GM19035 (cell line): ENCODE measurements at regions not wholly inside any gene's neighbourhood (a gene's known extent, or its start where the extent isn't known, plus 50 kb on each side); places are given as distances from the start of the nearest gene placed in this dataset.

Experiments
- ATAC-seq: cut with Tn5 transposase; IDR thresholded peaks from one replicate; pipeline ENCODE4 v1.9.1; 2021; ENCODE audit not compliant: unreplicated experiment

DNA sequence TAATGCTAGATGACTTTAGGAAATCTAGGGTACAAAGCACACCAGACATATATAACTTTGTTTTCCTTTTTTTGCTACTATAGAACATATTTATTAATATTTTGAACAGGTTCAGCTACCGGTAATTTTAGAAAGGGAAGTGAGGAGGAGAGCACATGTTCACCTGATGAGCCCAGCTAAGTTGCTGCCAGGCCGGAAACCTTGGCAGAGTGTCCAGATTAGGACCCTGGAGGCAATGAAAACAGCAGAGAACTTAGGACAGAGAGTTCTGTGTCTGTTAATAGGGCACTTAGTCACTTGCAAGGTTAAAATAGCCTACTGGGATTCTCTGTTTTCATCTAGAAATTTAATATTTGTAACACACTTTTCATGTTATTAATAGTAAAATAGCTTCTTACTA lies 348.9 kb upstream of the CPEB2 start:
- no peak for ATAC-seq

DNA sequence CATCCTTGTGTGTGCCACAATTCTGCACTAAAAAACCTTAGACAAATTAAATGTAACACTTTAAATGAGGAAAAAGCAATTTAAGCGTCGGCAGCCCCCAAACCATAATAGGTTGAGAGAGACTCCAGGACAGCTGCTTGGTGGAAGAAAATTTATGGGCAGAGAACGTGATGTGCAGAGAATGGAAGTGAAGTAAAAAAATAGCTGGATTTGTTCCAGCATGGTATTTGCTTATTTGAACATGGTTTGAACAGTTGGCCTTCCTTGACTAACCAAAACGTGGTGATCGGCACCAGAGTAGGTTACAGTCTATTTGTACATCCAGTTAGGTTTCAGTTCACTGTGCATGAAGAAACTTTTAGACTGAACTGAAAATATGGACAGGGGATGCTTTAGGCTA lies 343.0 kb upstream of the CPEB2 start:
- ATAC-seq = no peak

DNA sequence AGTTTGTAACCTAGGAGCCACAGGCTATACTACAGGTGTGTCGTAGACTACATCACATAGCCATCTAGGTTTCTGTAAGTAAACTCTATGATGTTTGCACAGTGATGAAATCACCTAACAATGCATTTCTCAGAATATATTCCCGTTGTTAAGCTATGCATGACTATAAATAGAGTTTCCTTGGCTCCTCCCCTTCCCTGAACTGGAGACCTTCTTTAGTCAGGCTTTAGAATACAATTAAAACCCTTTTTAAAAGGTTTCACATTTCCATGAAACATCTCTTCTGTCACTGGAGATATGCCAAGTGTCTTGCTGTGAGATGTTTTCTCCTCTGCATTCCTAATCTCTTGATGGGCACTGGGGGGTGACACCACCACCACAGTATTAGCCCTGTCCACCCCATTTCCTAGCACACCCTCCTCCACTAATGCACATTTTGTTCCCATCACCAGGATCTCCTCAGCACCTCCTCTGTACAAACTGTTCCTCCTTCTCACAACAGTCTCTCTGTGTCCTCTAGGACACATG lies 334.6 kb upstream of the CPEB2 start:
- no peak for ATAC-seq

DNA sequence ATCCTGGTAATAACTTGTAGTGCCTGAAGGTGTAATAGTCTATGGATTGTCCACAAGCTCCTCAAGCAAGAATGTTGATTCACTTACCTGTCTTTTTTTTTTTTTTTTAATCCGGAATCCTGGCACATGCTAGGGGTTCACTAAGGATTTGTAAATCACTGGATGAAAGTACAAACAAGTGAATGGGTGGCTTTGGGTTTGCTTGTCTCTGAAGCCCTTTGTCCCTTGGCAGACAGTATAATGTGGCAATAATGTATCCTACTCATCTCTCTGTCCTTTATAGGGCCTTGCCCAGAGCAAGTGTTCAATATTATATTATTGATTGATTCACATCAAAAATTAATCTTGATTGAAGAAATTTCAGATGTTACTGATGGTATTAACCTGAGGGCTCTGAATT lies 334.0 kb upstream of the CPEB2 start:
- ATAC-seq = no peak

DNA sequence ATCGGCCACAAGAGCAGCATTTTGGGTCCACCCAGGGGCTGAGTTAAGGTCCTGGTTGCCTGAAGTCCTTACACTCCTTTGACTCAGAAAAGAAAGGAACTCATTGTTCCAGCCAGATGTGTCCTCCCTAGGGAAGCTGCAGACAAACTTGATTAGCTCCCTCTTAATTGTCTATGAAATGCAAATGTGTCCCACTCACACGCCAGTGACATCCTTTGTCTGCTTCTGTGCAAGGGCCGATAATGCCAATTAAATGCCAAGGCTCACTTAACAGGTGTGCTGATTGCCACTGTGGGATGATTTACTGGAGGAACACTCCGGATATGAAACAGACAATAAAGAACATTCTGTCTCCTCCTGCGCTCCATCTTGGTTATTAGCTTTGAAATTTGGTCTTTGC lies 332.9 kb upstream of the CPEB2 start:
- no peak for ATAC-seq

DNA sequence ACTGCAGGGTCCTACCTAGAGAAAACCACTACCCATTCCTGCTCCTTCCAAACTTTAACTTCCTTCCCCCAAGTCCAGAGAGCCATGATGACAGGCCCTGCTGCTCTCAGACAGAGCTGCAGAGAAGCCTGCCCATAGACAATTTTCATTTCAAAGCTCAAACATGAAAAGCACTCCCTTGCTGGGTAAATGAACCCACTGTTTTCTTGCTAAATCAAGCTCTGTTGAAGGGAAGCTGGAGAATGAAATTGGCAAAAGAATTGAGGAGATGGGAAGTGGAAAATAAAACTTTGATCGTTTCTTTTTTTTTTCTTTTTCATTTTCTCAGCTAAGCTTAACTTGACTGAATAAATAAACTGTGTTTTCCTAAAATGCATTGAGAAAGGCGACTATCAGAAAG lies 331.1 kb upstream of the CPEB2 start:
- ATAC-seq = no peak

DNA sequence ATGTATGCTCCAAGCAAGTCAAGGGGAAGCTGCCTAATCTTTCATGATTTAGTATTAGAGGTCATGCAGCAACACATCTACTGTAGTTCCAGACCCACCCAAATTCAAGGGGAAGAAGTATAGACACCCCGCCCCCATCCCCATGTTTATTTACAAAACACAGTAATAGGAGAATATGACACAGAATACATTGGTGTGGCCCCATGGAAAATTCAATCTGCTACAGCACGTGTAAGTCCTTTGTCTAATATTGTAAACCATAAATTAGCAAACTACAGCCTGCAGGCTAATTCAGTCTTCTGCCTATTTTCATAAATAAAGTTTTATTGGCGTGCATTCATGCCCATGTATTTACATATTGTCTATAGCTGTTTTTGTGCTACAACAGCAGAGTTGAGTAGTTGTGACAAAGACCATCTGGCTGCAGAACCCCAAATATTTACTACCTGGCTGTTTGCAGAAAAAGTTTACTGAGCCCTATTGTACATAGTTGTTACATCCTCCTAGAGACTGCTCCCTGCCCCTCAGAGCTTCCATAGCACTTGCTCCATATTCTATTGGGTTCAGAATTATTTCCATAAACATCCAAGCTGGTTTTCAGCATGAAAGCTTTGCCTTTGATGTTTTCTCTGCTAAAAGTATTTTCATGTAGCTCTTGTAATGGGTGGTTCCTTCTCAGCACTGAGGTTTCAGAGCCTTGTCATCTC lies 326.8 kb upstream of the CPEB2 start:
- no peak for ATAC-seq

DNA sequence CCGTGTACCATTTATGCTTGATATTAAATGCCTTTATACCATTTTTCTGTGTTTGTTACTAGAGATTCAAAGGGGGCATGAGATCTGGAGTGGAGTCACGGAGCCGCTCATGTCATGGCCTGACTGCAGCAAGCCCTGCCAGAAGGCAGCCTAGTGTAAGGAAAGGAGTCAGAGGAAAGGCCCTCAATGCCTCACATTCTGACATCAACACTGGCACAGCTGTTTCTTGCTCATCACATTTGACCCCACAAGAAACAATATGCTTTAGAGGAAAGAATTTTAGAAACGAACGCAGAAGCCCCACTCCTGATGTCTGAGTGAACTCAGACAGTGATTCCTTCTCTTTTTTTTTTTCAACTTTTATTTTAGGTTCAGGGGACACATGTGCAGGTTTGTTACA lies 322.4 kb upstream of the CPEB2 start:
- ATAC-seq = no peak

DNA sequence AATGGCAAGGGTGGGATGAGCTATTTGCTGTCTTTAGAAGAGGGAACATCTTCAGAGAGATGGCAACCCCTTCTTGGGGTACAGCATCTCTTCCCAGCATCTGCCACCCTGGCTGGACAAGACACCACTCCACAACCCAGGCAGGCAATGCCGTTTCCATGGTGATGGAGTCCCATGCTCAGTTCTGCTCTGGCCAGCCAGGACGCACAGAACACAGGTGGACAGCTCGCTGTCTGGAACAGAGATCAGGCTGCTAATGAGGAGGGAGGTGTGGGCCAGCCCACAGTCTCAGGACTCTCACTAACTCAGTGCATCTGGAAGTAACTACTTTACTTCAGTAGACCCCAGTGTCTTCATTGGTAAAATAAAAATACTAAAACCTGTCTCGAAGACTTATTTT lies 321.0 kb upstream of the CPEB2 start:
- ATAC-seq = no peak

DNA sequence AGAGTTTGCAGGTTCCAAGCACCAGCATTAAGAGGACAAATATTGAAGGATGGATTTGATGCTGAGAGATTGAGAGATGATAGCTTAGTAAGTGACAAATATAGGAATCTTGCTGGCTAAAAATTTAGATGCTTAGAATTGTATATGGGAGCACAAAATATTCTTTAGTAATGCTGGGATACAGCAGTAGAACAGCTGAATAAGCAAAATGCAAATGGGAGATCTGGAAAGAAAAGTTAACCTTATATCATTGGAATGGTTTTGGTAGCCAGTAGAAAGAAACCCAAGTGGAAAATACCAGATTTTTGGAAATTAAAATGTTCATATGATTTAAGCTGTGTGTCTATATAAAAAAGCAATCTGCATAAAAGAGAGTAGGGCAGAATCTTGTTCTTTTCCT lies 308.6 kb upstream of the CPEB2 start:
- ATAC-seq = no peak

DNA sequence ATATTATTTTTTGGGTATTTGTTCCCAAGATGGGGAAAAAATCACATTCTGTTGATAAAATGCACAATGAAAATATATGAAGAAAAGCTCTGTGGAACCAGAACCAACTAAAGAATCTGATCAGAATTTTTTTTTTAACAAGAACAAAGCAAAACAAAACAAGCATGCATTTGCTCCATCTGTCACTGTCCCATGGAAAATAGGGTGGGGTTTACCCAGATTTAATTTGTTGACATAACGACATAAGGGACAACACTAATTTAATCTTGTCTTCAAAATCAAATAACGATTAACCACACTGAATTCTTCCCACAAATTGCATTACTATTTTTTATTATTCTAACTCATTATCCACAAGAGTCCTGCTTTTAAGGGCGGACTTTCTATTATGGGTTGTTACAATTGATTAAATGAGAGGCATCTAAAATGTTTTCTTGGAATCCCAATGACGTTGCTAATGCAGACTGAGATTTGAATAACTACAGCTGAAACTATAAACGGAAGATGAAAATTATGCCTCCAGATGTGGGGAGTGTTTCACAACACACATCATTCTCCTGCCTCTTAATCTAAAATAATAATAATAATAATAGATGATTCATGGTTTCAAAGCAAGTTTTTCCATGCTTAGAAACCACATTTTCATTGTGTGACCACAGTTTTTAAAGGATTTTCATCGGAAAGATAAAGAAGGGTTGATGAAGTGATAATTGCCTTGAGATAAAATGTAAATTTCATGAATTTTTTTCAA lies 307.0 kb upstream of the CPEB2 start:
- ATAC-seq = no peak

DNA sequence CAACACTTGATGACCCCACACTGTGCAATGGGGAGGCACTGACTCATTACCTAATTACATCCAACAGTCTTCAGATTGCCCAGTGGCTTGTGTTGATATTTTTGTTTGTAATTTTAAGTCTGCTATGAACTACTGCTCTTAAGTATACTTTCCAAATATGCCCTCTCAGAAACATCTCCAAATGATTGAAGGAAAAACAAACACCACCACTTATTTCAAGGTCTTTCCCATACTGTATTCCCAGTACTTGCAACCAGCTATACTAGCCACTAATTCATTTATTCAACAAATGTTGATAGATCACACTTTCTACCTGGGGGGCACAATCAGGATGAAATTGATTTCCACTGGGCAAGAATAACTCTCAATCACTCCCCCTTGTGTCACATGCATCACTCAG lies 302.2 kb upstream of the CPEB2 start:
- no peak for ATAC-seq

DNA sequence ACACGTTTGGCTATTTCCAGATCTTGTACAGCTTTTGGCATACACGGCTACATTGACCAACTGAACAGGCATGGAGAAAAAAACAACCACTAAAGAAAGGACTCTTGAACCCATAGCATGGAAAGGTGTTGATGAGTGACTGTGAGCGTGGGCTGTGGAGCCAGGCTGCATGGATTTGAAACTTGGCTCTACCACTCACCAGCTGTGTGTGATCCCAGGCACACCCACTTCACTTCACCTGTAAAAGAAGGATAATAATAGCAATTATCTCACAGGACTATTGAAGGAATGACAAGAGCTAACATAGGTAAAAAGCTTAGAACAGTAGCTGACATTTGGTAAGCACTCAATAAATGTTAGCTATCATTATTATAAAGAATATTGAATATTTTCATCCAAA lies 301.7 kb upstream of the CPEB2 start:
- ATAC-seq = no peak

DNA sequence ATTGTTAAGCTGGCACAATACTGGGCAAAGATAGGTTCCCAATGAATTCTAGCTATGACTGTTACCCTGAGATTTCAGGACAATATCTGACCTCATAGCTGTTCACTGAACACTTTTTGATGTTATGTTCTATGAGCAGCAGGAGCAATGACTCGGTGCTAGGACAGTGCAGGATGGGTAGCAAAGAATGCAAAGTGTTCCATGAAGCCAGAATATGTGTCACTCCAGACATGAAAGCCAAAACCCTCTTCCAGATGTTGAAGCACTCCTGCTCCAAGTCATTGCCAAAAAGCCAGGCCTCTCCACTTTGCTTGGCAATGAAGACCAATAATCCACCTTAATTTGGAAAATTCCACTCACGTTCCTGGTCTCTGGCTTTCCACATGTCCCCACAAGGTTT lies 300.9 kb upstream of the CPEB2 start:
- ATAC-seq = no peak

DNA sequence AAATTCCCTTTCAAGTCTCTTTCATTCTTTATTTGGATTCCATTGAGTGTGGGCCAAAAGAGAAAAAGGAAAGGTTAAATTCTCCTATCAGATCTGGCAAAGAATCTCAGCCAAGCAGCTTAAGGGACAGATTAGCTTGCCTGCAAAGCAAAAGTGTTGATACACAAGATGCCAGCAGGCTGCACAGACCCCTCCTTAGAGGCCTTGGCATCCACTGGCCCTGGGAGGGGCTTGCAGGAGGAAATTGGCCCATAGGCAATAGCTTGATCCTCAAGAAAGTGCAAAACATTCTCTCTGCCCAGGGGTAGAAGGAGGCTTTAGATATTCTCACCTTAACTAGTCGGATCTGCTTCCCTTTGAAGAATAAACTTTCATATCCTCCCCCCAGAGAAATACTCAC lies 300.4 kb upstream of the CPEB2 start:
- ATAC-seq = no peak

DNA sequence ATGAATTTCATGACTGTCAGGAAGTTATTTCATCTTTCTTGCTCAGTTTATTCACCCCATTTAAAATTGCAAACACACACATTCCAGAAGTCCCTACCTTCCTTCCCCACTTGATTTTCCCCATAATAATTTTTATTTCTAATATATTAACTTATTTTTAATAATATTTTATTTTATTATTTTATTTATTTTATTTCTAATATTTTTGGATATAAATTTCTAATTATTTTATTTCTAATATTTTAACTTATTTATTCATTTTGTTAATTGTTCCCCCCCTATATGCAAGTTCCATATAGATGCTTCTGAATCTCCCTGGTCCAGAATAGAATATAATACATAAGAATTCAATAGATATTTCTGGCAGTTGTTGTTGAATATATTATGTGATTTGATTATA lies 293.7 kb upstream of the CPEB2 start:
- ATAC-seq = no peak

DNA sequence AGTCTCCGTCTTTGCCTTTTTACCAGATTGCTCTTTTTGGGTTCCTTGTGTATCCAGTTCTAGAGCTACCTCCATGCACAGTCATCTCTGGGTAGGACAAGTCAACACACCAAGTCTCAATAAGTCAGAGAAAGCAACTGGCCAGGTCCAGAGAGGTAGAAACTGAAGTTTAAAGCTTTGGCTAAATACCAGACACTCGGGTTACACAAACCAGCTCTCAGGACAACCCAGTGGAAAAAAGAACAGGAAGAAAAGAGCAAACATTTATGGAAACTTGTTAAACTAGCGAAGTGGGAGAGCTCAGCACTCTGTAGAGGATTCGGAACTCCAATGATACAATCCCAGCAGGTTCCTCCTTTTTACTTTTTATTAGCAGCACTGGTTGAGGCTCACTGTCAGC lies 291.0 kb upstream of the CPEB2 start:
- no peak for ATAC-seq

DNA sequence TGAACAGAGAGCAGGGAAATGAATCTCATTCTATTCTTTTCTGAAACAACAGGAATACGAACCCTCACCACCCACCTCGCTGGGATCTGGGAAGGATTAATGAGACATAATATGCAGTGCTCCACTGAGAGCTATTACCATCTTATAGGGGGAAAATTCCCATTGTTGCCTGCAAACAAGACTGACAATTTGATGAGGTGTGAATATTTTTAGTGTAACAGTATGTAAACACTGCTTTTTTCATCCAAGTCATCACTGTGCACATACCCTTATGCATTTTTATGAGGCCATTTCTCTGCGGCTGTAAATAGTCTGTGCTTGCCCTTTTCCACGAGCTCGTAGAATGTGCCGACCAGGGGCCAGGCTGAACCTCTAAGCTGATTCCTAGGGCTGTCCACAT lies 285.6 kb upstream of the CPEB2 start:
- no peak for ATAC-seq

DNA sequence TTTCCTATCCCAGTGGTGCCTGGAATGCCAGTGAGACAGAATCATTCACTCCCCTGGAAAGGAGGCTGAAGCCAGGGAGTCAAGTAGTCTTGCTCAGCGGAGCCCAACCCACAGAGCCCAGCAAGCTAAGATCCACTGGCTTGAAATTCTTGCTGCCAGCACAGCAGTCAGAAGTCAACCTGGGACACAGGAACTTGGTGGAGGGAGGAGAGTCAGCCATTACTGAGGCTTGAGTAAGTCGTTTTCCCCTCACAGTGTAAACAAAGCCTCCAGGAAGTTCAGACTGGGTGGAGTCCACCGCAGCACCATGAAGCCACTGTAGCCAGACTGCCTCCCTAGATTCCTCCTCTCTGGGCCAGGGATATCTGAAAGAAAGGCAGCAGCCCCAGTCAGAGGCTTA lies 283.2 kb upstream of the CPEB2 start:
- no peak for ATAC-seq

DNA sequence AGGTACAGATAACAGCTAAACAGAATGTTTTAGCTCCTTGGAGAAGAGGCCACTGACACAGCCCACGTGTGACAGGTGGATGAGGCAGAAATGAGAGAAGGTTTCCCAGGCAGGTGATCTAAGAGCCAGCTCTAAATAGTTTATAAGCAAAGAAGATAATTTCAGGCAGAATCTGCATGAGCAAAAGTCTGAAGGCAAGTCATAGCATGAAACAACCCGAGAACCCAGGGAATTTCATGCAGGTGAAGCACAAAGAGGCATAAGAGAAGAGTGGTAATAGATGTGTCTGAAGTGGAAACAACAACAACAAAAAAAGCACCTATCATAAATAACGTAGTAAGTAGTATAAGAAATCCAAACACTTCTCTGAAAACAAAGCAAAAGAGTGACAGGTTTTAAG lies 275.8 kb upstream of the CPEB2 start:
- no peak for ATAC-seq

DNA sequence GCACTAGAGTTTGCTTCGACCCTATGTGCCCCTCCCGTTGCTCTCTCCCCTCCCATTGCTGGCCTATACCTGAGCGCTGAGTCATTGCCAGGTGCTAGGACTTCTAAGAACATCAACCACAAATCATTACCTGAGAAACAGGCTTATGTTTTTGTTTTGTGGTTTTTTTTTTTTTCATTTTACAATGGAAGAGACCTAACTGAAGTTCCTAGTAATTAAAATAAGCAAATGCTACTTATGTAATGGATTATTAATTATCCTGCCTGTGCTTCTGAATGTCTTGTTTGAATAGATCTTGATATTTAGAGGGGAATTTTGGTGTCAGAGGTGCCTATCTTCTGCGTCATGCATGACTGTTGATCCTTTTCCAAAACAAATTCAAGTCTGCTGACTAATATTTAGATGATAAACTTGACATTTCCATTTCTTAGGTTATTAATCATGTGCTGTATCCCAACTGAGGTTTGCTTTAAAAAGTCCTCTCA lies 275.4 kb upstream of the CPEB2 start:
- no peak for ATAC-seq

DNA sequence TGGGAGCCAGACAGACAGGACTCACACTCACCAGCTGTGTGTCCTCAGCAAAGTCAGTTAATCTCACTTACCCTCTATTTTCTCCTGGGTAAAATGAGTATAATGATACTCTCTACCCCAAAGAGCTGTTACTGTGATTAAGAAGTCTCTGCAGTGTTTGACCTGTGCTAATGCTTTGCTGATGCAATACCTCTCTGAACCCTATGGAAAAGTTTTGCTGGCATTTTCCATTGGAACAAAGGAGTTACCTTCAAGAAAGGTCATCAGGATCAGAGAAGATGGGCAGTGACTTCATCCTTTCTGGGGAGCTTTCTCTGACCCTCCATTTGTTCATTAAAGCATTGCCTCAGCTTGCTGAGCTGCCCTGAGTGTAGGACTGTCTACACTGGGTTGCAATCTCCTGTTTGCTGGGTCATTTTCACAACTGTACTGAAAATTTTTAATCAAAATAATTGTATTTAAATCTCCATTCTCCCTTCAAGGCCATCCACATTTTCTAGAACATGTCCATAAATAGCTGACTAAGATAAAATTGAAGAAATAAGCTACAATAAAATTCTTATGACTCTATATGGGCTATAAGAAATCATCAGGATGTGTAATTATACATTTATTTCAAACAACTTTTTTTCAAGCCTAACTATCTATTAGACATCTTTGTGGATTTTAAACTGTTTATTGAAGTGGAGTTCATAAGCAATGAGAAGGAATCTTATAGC lies 272.8 kb upstream of the CPEB2 start:
- ATAC-seq = no peak
